GM23248 (cell line): ENCODE measurements at regions not wholly inside any gene's neighbourhood (a gene's known extent, or its start where the extent isn't known, plus 50 kb on each side); places are given as distances from the start of the nearest gene placed in this dataset.

Experiments used
- DNase-seq: peaks from one replicate; pipeline ENCODE4 v3.0.0-alpha.2; 2015
- H2AFZ ChIP-seq: fragments of 200-600 bp; sonication (generic); 2 replicates; pipeline ENCODE4 v1.6.1; 2016; ENCODE audit warnings: antibody characterized with exemption
- H3F3A ChIP-seq: fragments of 200-600 bp; sonication (generic); 2 replicates; pipeline ENCODE4 v1.6.1; 2016; ENCODE audit warnings: mild to moderate bottlenecking, antibody characterized with exemption, mixed run types; ENCODE audit not compliant: insufficient read depth
- H3K27ac ChIP-seq: fragments of 200-600 bp; sonication (generic); 2 replicates; pipeline ENCODE4 v1.5.1; 2016; ENCODE audit warnings: mild to moderate bottlenecking
- H3K27me3 ChIP-seq: fragments of 200-600 bp; sonication (generic); replicated peaks from 2 replicates; pipeline ENCODE4 v1.6.1; 2016; ENCODE audit warnings: mild to moderate bottlenecking; ENCODE audit not compliant: insufficient read depth
- H3K36me3 ChIP-seq: fragments of 200-600 bp; sonication (generic); 2 replicates; pipeline ENCODE4 v1.6.1; 2016; ENCODE audit warnings: low read depth, mild to moderate bottlenecking
- H3K4me1 ChIP-seq: fragments of 200-600 bp; sonication (generic); 2 replicates; pipeline ENCODE4 v1.6.1; 2016; ENCODE audit warnings: mild to moderate bottlenecking; ENCODE audit not compliant: insufficient read depth
- H3K4me2 ChIP-seq: fragments of 200-600 bp; sonication (generic); one replicate; pipeline ENCODE4 v1.6.1; 2016; ENCODE audit warnings: mild to moderate bottlenecking; ENCODE audit not compliant: unreplicated experiment
- H3K4me3 ChIP-seq: fragments of 200-600 bp; sonication (generic); 2 replicates; pipeline ENCODE4 v1.5.1; 2016; ENCODE audit warnings: mild to moderate bottlenecking
- H3K79me2 ChIP-seq: fragments of 200-600 bp; sonication (generic); 2 replicates; pipeline ENCODE4 v1.6.1; 2016; ENCODE audit warnings: mild to moderate bottlenecking; ENCODE audit not compliant: insufficient read depth
- H3K9ac ChIP-seq: fragments of 200-600 bp; sonication (generic); 2 replicates; pipeline ENCODE4 v1.6.1; 2016; ENCODE audit warnings: mild to moderate bottlenecking
- H3K9me2 ChIP-seq: fragments of 200-600 bp; sonication (generic); 2 replicates; pipeline ENCODE4 v1.6.1; 2016; ENCODE audit warnings: mixed run types, mild to moderate bottlenecking, moderate library complexity; ENCODE audit not compliant: insufficient read depth
- H3K9me3 ChIP-seq: fragments of 200-600 bp; sonication (generic); one replicate; pipeline ENCODE4 v1.6.1; 2017; ENCODE audit warnings: low read depth
- H4K20me1 ChIP-seq: fragments of 200-600 bp; sonication (generic); 2 replicates; pipeline ENCODE4 v1.6.0; 2016; ENCODE audit not compliant: insufficient read depth
- EZH2 ChIP-seq: fragments of 200-600 bp; sonication (generic); IDR thresholded peaks from 2 replicates; pipeline ENCODE4 v1.6.1; 2018; ENCODE audit warnings: antibody characterized with exemption, mild to moderate bottlenecking; ENCODE audit not compliant: insufficient read depth, poor library complexity, severe bottlenecking
- EZH2phosphoT487 ChIP-seq: fragments of 200-600 bp; sonication (generic); IDR thresholded peaks from 2 replicates; pipeline ENCODE4 v1.6.1; 2018; ENCODE audit warnings: antibody characterized with exemption, moderate library complexity, mild to moderate bottlenecking, low read depth; ENCODE audit not compliant: insufficient read depth
- WGBS, 2 experiments: methylation state at CpG; one replicate each; pipeline ENCODE4 v1.1.6; 2015 to 2017; ENCODE audit warnings: low lambda C conversion rate in 2 of 2, low coverage in 1 of 2; ENCODE audit errors: missing lambda C conversion rate in 2 of 2; 5-methylcytosine and 5-hydroxymethylcytosine counted together
- in situ Hi-C: fragments of 300-500 bp; cut with MboI; formaldehyde crosslinking; loops from 2 replicates; pipeline ENCODE4 v1.15.0; 2020

DNA sequence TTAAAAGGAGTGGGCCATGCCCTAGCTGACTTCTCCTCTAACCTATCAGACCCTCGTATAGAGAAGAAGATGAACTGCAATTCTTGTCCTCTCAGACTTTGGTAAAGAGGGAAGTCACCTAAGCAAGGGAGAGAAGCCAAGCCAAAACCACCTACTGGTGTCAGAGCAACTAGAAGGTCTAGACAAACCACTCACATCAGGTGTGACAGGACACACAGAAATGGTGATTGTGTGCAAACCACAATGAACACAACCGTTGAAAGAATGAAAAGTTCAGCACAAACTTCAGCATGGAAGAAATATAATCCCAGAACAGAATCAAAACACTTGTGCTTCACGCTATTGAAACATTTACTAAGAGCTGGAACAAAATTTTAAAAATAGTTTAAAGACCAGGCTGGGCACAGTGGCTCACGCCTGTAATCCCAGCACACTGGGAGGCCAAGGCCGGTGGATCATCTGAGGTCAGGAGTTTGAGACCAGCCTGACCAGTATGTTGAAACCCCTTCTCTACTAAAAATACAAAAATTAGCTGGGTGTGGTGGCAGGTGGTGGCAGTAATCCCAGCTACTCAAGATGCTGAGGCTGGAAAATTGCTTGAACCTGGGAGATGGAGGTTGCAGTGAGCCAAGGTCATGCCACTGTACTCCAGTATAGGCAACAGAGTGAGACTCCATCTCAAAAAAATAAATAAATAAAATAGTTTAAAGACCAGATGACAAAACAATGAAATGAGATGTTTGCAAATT, 56.2 kb upstream of the NTF3 start:
- H3K4me1 ChIP-seq = no peaks in the 10 kb centered on the region
- no peak overlapping the region for H3K4me2 ChIP-seq
- H3K36me3 ChIP-seq = no peaks in the 10 kb centered on the region
- WGBS, 2 experiments = 47 to 54% methylated on average over 5 of the region's 5 CpGs
- TF ChIP-seq EZH2phosphoT487 = no peak
- TF ChIP-seq EZH2 = no peak
- H2AFZ ChIP-seq = no peak overlapping the region
- H3K79me2 ChIP-seq = no peaks in the 10 kb centered on the region
- H3K9me3 ChIP-seq = no peaks in the 10 kb centered on the region
- H4K20me1 ChIP-seq = no peaks in the 10 kb centered on the region
- no peaks in the 10 kb centered on the region; the same call in 1 of the 2 replicates for H3K27me3 ChIP-seq
- DNase-seq = no peak
- no peaks in the 10 kb centered on the region for H3F3A ChIP-seq
- H3K27ac ChIP-seq = no peak overlapping the region
- in situ Hi-C loops = no loop called here
- H3K9ac ChIP-seq = no peak overlapping the region
- no peak overlapping the region for H3K4me3 ChIP-seq
- no peaks in the 10 kb centered on the region for H3K9me2 ChIP-seq

DNA sequence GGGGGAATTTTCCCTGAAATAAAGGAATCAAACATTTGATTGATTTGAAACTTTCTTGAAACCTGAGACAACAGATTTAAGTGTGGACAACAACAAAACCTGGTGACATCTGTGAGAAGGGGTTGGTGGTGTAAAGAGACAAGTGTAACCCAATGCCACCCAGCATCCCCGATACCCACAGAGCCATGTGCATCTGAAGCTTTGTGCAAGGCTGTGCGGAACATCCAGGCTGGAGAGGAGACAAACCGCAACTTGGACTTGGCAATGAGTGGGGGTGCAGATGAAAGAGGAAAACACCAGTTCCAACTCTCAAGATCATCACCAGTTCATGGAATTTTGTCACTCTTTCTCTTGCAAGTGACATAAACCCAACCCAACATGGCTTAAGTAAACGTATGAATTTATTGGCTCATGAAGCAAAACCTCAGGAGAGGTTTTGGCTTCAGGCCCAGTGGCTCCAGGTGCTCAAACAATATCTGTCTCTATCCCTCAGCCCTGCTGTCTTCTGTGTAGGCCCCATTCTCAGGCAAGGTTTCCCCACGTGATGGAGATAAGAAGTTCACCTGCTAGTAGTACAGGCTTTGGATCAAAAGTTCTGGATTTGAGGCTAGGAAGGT, 55.2 kb upstream of the NTF3 start:
- WGBS, 2 experiments = 54 to 55% methylated on average over 5 of the region's 5 CpGs
- Histone ChIP-seq H3K9ac (no peak overlapping the region), H2AFZ (no peak overlapping the region), H3K79me2 (no peaks in the 10 kb centered on the region), H3K4me2 (no peak overlapping the region), H3K27ac (no peak overlapping the region), H3K9me2 (no peaks in the 10 kb centered on the region), H3K27me3 (no peaks in the 10 kb centered on the region; the same call in 1 of the 2 replicates), H3K36me3 (no peaks in the 10 kb centered on the region), H3K9me3 (no peaks in the 10 kb centered on the region), H3K4me1 (no peaks in the 10 kb centered on the region), H3K4me3 (no peak overlapping the region), H4K20me1 (no peaks in the 10 kb centered on the region), H3F3A (no peaks in the 10 kb centered on the region)
- no peak for DNase-seq
- TF ChIP-seq EZH2 = no peak
- in situ Hi-C loops = no loop called here

DNA sequence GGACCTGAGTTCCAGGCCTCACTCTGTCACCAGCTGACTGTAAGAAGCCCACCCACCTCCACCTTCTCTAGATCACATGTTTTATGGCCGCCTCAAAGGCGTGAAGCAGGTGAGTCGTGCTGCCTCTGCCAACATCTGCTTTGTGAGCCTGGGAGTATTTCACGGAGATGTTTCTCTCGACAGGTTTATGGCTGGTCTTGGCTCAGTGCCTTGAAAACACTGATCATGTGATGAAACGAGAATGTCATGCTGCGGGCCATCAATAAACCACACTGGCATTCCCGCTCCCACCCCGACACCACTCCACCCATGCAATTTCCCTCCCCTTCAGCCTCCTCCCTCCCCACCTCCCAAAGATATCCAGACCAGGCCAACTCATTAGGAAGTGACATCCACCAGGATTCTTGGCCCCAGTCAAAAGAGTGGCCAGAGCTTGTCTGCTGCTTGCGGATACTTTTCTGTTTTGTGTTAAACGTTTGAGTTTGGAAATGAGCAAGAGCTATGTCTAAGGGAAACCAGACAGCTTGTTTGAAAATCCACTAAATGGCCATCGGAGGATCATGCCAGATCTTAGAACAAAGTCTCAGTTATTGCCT, 53.8 kb upstream of the NTF3 start:
- Histone ChIP-seq H3K36me3 (no peaks in the 10 kb centered on the region), H3K4me2 (no peak overlapping the region), H3F3A (no peaks in the 10 kb centered on the region), H3K4me3 (no peak overlapping the region), H3K27me3 (no peaks in the 10 kb centered on the region; the same call in 1 of the 2 replicates), H4K20me1 (no peaks in the 10 kb centered on the region), H3K9me2 (no peaks in the 10 kb centered on the region), H3K4me1 (no peaks in the 10 kb centered on the region), H3K9me3 (no peaks in the 10 kb centered on the region), H2AFZ (no peak overlapping the region), H3K9ac (no peak overlapping the region), H3K27ac (no peak overlapping the region), H3K79me2 (no peaks in the 10 kb centered on the region)
- in situ Hi-C loops = no loop called here
- no peak for DNase-seq
- 28 to 33% methylated on average over 12 of the region's 12 CpGs for WGBS, 2 experiments
- TF ChIP-seq EZH2phosphoT487 (no peak), EZH2 (no peak)

DNA sequence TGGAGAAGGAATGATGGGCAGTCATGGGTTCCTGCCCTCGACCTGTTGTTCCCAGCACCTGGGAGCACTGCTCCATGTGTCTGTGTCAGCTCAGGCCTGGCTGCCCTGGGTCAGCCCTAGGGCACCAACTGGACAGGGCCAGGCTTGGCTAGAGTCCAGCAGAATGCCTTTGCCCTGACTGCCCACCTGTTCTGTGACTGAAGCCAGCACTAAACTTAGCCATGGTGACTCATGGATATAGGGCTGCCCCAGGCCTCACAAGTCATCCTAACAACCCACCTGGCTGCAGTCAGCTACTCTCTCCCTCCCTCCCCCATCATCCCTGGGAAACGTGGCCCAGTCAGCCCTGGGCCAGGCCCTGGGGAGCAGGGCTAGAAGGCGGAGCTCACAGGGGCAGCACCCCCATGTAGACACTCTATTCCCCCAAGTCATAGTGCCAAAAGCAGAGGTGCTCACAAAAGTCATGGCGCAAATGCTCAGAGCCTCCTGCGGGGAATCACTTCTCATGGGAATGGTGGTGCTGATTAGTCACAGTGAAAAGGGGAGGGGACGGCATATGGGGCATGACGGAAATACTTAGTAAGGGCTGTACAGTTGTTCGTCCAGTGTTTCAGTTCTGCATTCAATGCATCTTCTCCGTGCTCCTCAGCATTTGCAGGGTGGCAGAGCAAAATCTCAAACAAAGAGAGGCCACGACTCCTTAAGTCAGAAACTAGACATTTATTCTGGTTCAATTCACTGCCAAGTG, 52.0 kb upstream of the NTF3 start:
- no peaks in the 10 kb centered on the region for H4K20me1 ChIP-seq
- DNase-seq = no peak
- H3K4me1 ChIP-seq = no peaks in the 10 kb centered on the region
- no peaks in the 10 kb centered on the region for H3K9me2 ChIP-seq
- H3K27ac ChIP-seq = no peak overlapping the region
- H3K4me2 ChIP-seq = no peak overlapping the region
- no peak overlapping the region for H3K9ac ChIP-seq
- H3F3A ChIP-seq = no peaks in the 10 kb centered on the region
- 53 to 54% methylated on average over 10 of the region's 10 CpGs for WGBS, 2 experiments
- no peak overlapping the region for H3K4me3 ChIP-seq
- no peak for TF ChIP-seq EZH2phosphoT487
- TF ChIP-seq EZH2 = no peak
- no peaks in the 10 kb centered on the region for H3K36me3 ChIP-seq
- no peaks in the 10 kb centered on the region for H3K9me3 ChIP-seq
- in situ Hi-C loops = no loop called here
- no peaks in the 10 kb centered on the region for H3K79me2 ChIP-seq
- no peaks in the 10 kb centered on the region for H3K27me3 ChIP-seq
- no peak overlapping the region for H2AFZ ChIP-seq
